ENCODE measurements at regions not wholly inside any gene's neighbourhood (a gene's known extent, or its start where the extent isn't known, plus 50 kb on each side); places are given as distances from the start of the nearest gene placed in this dataset.

- Histone ChIP-seq H3K4me3 (ENCODE audit: low read depth in 2 of 2, low read length in 1 of 2) (no peak overlapping the region), H4K20me1 (ENCODE audit: insufficient read depth) (no peaks in the 10 kb centered on the region), H3K4me1 (ENCODE audit: control insufficient read depth in 1 of 2, insufficient read depth in 2 of 2, low read depth in 1 of 2, low read length in 1 of 2) (no peaks in the 10 kb centered on the region), H3K79me2 (ENCODE audit: insufficient read depth) (no peaks in the 10 kb centered on the region), H3K9me2 (no peaks in the 10 kb centered on the region), H3K27me3 (ENCODE audit: insufficient read depth) (peaks cover 7% of the 10 kb centered on the region; the same call in 1 of the 2 replicates), H3K4me2 (no peak overlapping the region), H3K27ac (ENCODE audit: low read depth in 2 of 2, low read length in 1 of 2) (no peak overlapping the region), H2AFZ (ENCODE audit: low read depth) (no peak overlapping the region), H3K9ac (no peak overlapping the region), H3K36me3 (replicated peaks in 1 of 2; ENCODE audit: control insufficient read depth in 1 of 2, insufficient read depth in 2 of 2, low read length in 1 of 2) (no peaks in the 10 kb centered on the region), H3K9me3 (no peaks in the 10 kb centered on the region), H3F3A (replicated peaks; ENCODE audit: insufficient read depth) (no peaks in the 10 kb centered on the region)
- CTCF ChIA-PET: no interaction called here
- TF ChIP-seq, protein P1, sequence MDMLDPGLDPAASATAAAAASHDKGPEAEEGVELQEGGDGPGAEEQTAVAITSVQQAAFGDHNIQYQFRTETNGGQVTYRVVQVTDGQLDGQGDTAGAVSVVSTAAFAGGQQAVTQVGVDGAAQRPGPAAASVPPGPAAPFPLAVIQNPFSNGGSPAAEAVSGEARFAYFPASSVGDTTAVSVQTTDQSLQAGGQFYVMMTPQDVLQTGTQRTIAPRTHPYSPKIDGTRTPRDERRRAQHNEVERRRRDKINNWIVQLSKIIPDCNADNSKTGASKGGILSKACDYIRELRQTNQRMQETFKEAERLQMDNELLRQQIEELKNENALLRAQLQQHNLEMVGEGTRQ (IDR thresholded peaks at IDR 0.05; ENCODE audit: borderline replicate concordance, low read depth, low read length): no peak
- no peak for TF ChIP-seq FOXJ3 (CRISPR knock-in tag; IDR thresholded peaks at IDR 0.05)
- POLR2A ChIA-PET: no interaction called here
- 34% methylated on average over 7 of the region's 7 CpGs for WGBS (ENCODE audit: low lambda C conversion rate)
- DNase-seq: no peak
Measured at GRCh38 chr13:23022704-23023103, 158.1 kb upstream of the SGCG start.

GRCh38 chr13:23025864-23026608, 154.7 kb upstream of the SGCG start:
- CTCF ChIA-PET: no interaction called here
- no peaks in the 10 kb centered on the region for H3K4me1 ChIP-seq (ENCODE audit: control insufficient read depth in 1 of 2, insufficient read depth in 2 of 2, low read depth in 1 of 2, low read length in 1 of 2)

More at GRCh38 chr13:23025864-23026608, 154.7 kb upstream of the SGCG start:
- Histone ChIP-seq H2AFZ (ENCODE audit: low read depth) (no peak overlapping the region; the same call in 1 of the 2 replicates), H3K4me3 (ENCODE audit: low read depth in 2 of 2, low read length in 1 of 2) (no peak overlapping the region), H3K9me2 (no peaks in the 10 kb centered on the region), H3K9ac (no peak overlapping the region), H3K4me2 (no peak overlapping the region), H3K27me3 (ENCODE audit: insufficient read depth) (peaks cover 7% of the 10 kb centered on the region; the same call in 1 of the 2 replicates), H3K9me3 (no peaks in the 10 kb centered on the region), H3F3A (replicated peaks; ENCODE audit: insufficient read depth) (no peaks in the 10 kb centered on the region), H3K79me2 (ENCODE audit: insufficient read depth) (no peaks in the 10 kb centered on the region), H4K20me1 (ENCODE audit: insufficient read depth) (no peaks in the 10 kb centered on the region), H3K27ac (ENCODE audit: low read depth in 2 of 2, low read length in 1 of 2) (no peak overlapping the region), H3K36me3 (replicated peaks in 1 of 2; ENCODE audit: control insufficient read depth in 1 of 2, insufficient read depth in 2 of 2, low read length in 1 of 2) (no peaks in the 10 kb centered on the region)
- POLR2A ChIA-PET: no interaction called here
- DNase-seq: no peak
- TF ChIP-seq REST (IDR thresholded peaks at IDR 0.05; ENCODE audit: low read depth, low read length): no peak
- no peak for TF ChIP-seq MAX (IDR thresholded peaks at IDR 0.05; ENCODE audit: low read depth)
- no peak for TF ChIP-seq RXRA (IDR thresholded peaks at IDR 0.05; ENCODE audit: borderline replicate concordance, low read depth)
- no peak for TF ChIP-seq FOSL2 (IDR thresholded peaks at IDR 0.05; ENCODE audit: borderline replicate concordance, low read depth)
- TF ChIP-seq MXI1 (IDR thresholded peaks at IDR 0.05; ENCODE audit: low read depth, low read length): no peak
- TF ChIP-seq RAD21 (IDR thresholded peaks at IDR 0.05; ENCODE audit: low read length): no peak
- no peak for TF ChIP-seq EP300 (IDR thresholded peaks at IDR 0.05; ENCODE audit: borderline replicate concordance in 1 of 2, low read depth in 1 of 2, low read length in 1 of 2)
- TF ChIP-seq RCOR1 (IDR thresholded peaks at IDR 0.05; ENCODE audit: low read length): no peak
- TF ChIP-seq TCF12 (IDR thresholded peaks at IDR 0.05): no peak
- no peak for TF ChIP-seq TAF1 (IDR thresholded peaks at IDR 0.05; ENCODE audit: borderline replicate concordance, low read depth, low read length)
- no peak for TF ChIP-seq POLR2AphosphoS5 (IDR thresholded peaks at IDR 0.05; ENCODE audit: low read depth, low read length)
- no peak for TF ChIP-seq PBX3 (IDR thresholded peaks at IDR 0.05)
- no peak for TF ChIP-seq EZH2phosphoT487 (IDR thresholded peaks at IDR 0.05; ENCODE audit: borderline replicate concordance, low read depth)
- WGBS (ENCODE audit: low lambda C conversion rate): 13% methylated on average over 5 of the region's 5 CpGs

All from SK-N-SH (cell line).